ENCODE measurements at regions not wholly inside any gene's neighbourhood (a gene's known extent, or its start where the extent isn't known, plus 50 kb on each side); places are given as distances from the start of the nearest gene placed in this dataset.
"Not testable (repeated sequence)": the region's sequence is repeated elsewhere in the genome, so short reads cannot be mapped to it uniquely, and the experiment has no call there.

GRCh38 chr2:182598626-182599025 lies 117.4 kb upstream of the DNAJC10 start:
- DNase-seq, result no peak

GRCh38 chr2:182605166-182605565 lies 110.9 kb upstream of the DNAJC10 start:
- DNase-seq, result no peak

GRCh38 chr2:182606728-182607681 lies 109.1 kb upstream of the DNAJC10 start:
- DNase-seq, result no peak

DNA sequence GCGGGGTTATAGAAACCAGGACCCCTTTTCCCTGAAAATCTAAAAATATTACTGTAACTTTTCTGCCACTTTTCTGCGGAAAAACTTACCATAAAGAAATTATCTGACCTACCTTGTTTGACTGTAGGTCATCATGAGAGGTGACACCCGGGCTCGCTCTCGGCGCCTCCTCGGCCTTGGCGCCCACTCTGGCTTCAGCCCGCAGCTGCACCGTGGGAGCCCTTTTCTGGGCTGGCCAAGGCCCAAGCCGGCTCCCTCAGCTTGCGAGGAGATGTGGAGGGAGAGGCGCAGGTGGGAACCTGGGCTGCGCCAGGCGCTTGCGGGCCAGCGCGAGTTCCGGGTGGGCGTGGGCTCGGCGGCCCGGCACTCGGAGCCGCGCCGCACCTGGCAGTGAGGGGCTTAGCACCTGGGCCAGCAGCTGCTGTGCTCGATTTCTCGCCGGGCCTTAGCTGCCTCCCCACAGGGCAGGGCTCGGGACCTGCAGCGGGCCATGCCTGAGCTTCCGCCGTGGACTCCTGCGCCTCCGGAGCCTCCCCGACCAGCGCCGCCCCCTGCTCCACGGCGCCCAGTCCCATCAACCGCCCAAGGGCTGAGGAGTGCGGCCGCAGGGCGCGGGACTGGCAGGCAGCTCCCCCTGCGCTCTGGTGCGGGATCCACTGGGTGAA lies 107.7 kb upstream of the DNAJC10 start:
- DNase-seq, result no peak

DNA sequence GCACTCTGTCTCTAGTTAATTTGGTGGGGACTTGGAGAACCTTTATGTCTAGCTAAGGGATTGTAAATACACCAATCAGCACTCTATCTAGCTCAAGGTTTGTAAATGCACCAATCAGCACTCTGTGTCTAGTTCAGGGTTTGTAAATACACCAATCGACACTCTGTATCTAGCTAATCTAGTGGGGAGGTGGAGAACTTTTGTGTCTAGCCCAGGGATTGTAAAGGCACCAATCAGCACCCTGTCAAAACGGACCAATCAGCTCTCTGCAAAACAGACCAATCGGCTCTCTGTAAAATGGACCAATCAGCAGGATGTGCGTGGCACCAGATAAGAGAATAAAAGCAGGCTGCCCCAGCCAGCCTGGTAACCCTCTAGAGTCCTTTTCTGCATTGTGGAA lies 107.1 kb upstream of the DNAJC10 start:
- DNase-seq, result not testable (repeated sequence)

GRCh38 chr2:182610231-182610630 lies 105.8 kb upstream of the DNAJC10 start:
- DNase-seq, result no peak

- DNase-seq, result no peak
These were observed 105.0 kb upstream of the DNAJC10 start for GRCh38 chr2:182611009-182611408.

- no peak for DNase-seq
These were observed 101.0 kb upstream of the DNAJC10 start for GRCh38 chr2:182615036-182615435.

DNA sequence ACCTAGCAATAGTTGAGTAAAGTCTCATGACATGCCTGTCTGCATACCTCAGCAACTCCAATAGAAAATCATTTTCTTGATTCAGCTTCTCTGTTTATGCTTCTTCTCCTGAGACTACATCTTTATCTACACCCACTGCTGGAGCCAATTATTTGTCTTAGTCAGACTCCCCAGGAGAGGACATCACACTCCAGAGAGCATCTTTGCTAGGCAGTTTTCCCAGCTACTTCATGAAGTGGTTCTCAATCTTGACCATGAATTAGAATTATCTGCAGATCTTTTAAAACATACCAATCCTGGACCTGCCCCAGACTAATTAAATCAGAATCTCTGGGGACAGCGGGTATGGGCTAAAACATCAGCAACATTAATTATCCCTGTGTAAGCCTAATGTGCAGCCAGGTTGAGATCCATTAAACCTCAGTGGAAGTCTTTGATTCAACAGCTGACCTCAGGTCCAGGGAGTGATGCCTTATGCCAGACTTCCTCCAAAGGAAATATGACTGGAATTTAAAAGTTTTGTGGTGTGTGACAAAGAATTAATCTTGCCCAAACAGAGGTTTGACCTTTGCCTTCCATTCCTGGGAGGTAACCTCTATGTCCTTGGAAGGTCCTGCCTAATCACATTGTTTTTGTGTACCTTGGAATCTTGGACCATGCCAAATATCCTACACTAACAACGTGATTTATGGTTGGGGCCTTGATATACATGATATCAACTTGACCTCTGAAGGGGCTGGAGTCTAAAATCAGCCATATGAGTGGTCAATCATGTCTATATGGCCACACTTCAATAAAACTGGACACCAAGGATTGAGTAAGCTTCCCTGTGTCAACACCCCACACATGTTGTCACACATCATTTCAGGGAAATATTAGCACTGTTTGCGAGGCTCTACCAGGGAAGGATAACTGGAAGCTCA lies 99.3 kb upstream of the DNAJC10 start:
- no peak for DNase-seq

- no peak for DNase-seq
These were observed 97.4 kb upstream of the DNAJC10 start for GRCh38 chr2:182618672-182619079.

GRCh38 chr2:182619276-182619675 lies 96.8 kb upstream of the DNAJC10 start:
- DNase-seq, result no peak

GRCh38 chr2:182621191-182621590 lies 94.9 kb upstream of the DNAJC10 start:
- DNase-seq, result no peak

DNA sequence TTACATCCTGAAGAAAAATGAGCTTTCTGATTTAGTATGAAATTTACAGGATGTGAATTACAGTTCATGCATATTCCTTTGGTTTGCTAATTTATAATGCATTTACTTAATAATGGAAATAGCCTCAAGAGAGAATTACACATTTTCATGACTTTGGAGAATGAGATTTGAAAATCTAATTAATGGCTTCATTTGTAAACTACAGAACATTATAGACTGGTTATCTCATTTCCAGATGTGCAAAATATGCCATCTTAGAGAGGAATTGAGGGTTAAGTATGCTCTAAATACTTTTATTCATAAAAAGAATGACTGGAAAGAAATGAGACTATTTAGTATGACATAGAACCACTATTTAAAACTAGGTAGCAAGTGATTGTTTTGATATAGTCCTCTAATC lies 94.2 kb upstream of the DNAJC10 start:
- DNase-seq, result no peak

DNA sequence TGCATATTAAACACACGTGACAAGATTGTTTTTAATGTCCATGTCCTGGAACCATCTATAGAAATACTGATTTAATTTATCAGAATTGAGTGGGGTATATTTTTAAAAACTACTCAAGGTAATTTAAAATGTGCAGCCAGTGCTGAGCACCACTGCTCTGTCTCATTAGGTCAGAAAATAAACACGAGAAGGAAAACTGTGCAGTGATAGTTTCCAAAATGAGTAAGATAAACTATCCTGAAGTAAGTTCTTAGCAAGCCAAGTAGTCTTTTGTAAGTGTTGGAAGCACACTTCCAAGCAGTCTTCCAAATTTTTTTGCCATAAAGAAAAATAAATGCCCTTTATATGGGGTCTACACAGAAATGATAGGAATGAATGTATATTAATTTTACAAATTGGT lies 93.8 kb upstream of the DNAJC10 start:
- no peak for DNase-seq

- DNase-seq, result peak; percentile 88
These were observed 90.2 kb upstream of the DNAJC10 start for GRCh38 chr2:182625814-182626213.

DNA sequence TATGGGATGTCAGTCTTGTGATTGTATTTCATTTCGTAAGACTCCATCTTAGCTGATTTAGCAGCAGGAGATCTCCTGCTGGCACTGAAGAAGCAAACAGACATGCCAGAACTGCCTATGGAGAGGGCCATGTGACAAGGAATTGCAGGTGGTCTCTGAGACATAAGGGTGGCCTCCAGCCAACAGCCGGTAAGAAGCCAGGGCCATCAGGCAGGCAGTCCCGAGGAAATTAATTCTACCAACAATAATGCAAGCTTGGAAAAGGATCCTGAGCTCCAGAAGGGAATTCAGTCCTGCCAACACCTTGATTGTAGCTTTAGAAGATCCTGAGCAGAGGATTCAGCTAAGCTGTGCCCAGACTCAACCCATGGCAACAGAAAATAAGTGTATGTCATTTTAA lies 87.1 kb upstream of the DNAJC10 start:
- no peak for DNase-seq

DNA sequence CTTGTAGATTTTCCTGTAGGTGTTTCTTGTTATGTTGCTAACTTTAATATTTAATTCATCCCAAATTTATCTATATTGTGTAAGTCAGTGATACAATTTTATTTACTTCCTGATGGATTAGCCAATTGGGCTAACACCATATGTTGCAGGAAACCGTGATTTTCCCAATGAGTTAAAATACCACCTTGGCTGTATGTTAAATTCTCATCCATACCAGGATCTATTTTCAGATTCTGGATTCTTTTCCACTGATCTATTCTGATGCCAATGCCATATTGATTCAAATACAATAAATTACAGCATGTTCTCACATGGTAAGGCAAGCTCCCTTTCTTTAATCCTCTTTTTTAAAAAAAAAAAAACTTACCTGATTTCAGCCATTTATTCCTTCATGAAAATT lies 85.8 kb upstream of the DNAJC10 start:
- DNase-seq, result no peak

- no peak for DNase-seq
These were observed 84.8 kb upstream of the DNAJC10 start for GRCh38 chr2:182631299-182631698.

- no peak for DNase-seq
These were observed 81.7 kb upstream of the DNAJC10 start for GRCh38 chr2:182634386-182634785.

DNA sequence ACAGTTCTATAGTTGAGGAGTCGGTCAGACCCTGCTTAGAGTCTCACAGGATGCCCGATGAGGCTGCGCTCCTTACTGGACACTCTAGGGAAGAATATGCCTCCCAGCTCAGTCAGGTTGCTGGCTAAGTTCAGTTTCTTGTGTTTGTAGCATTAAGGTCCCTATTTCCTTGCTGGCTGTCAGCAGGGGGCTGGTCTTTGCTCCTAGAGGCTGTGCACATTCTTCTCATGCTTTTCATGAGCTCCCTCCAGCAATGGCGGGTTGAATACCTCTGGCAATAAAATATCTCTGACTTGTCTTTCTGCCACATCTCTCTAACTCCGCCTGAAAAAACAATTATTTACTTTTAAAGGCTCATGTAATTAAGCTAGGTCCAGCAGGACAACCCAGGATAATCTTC lies 79.4 kb upstream of the DNAJC10 start:
- DNase-seq, result no peak

- no peak for DNase-seq
These were observed 77.4 kb upstream of the DNAJC10 start for GRCh38 chr2:182638667-182639066.

DNA sequence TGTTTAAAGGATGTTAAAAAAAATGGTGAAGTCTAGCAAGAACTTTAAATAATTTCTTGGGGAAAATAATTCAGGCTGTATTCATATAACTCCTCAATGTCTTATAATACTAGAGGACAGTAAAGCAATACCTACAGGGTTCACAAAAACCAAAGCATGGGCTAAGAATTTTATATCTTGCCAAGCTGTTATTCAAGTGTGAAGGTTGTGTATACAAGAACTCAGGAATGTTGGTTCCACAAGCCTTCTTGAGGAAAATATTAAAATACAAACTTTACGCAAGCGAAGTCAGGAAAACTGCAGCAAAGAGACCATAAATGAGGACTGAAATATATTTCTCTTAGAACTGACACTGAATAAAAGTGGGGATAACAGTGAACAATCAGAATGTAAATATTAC lies 76.1 kb upstream of the DNAJC10 start:
- DNase-seq, result no peak

DNA sequence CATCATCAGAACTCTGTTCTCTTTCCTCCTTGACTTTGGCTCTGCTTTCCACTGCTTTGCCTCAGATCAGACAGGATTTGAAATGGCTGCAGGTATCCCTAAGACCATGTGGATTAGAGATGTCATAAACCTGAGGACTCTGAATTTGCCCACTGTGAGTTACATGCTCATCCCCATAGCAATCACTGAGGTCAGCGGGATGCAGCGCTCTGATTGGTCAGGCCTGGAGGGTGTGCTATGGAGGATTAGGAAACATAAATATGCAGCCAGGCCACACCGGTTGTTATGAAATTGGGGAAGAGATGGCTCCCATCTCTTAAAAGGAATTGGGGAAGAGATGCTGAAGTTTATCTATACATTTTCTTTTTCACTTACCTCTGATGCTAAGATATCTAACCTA lies 73.7 kb upstream of the DNAJC10 start:
- no peak for DNase-seq

Measured in COR-L47 (cell line).